ENCODE measurements at regions not wholly inside any gene's neighbourhood (a gene's known extent, or its start where the extent isn't known, plus 50 kb on each side); places are given as distances from the start of the nearest gene placed in this dataset.

DNA sequence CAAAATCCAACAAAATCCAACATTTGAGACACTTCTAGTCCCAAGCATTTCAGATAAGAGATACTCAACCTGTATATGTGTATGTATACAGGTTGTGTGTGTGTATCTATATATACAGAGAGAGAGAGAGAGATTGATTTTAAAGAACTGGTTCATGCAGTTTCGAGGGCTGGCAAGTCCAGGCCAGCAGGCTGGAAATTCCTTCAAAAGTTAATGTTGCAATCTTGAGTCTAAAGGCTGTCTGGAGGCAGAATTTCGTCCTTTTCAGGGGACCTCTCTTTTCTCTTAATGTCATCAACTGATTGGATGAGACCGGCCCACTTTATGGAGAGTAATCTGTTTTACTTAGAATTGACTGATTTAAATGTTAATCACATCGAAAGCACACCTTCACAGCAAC, 199.6 kb upstream of the IL12A start (continued):
- TF ChIP-seq L3MBTL2 (IDR thresholded peaks at IDR 0.05) (no peak), GATAD2A (IDR thresholded peaks at IDR 0.05) (no peak), MXI1 (IDR thresholded peaks at IDR 0.05; ENCODE audit: low read depth, low read length) (no peak), MTA3 (IDR thresholded peaks at IDR 0.05; ENCODE audit: borderline replicate concordance) (no peak), ZNF785 (CRISPR knock-in tag; IDR thresholded peaks at IDR 0.05) (no peak), CBFB (CRISPR knock-in tag; IDR thresholded peaks at IDR 0.05) (no peak), GATA2 (CRISPR knock-in tag; IDR thresholded peaks at IDR 0.05) (no peak)
- TF ChIP-seq, protein P1, sequence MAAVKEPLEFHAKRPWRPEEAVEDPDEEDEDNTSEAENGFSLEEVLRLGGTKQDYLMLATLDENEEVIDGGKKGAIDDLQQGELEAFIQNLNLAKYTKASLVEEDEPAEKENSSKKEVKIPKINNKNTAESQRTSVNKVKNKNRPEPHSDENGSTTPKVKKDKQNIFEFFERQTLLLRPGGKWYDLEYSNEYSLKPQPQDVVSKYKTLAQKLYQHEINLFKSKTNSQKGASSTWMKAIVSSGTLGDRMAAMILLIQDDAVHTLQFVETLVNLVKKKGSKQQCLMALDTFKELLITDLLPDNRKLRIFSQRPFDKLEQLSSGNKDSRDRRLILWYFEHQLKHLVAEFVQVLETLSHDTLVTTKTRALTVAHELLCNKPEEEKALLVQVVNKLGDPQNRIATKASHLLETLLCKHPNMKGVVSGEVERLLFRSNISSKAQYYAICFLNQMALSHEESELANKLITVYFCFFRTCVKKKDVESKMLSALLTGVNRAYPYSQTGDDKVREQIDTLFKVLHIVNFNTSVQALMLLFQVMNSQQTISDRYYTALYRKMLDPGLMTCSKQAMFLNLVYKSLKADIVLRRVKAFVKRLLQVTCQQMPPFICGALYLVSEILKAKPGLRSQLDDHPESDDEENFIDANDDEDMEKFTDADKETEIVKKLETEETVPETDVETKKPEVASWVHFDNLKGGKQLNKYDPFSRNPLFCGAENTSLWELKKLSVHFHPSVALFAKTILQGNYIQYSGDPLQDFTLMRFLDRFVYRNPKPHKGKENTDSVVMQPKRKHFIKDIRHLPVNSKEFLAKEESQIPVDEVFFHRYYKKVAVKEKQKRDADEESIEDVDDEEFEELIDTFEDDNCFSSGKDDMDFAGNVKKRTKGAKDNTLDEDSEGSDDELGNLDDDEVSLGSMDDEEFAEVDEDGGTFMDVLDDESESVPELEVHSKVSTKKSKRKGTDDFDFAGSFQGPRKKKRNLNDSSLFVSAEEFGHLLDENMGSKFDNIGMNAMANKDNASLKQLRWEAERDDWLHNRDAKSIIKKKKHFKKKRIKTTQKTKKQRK (IDR thresholded peaks at IDR 0.05; ENCODE audit: borderline replicate concordance, low read depth, low read length): no peak
